Ureter (tissue), 1 donor: ENCODE measurements at regions not wholly inside any gene's neighbourhood (a gene's known extent, or its start where the extent isn't known, plus 50 kb on each side); places are given as distances from the start of the nearest gene placed in this dataset.
"Not testable (repeated sequence)": the region's sequence is repeated elsewhere in the genome, so short reads cannot be mapped to it uniquely, and the experiment has no call there.

ENCODE experiments used
- DNase-seq: peaks from one replicate; pipeline ENCODE4 v3.0.0-alpha.2; 2020; ENCODE audit warnings: low spot score
- donor health status: DM: yes; HTN: yes; CAD: no.

DNA sequence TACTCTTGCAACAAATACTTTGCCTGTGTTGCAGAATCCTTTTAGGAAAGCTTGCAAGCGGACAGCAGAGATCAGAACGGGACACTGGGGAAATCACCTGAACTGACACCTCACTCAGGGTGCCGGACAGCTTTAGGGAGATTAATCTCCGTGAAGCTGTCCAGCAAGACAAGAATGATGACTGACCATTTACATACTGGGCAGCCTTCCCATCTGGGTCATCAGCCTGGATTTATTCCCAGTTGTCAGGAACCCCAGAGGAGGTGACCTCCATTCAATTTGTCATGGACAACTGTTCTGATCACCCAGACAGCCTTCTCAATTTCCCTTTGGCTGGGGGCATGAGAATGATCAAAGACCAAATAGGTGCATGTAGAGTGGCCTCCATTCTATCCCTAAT lies 93.0 kb upstream of the EGFL6 start:
- no peak for DNase-seq

DNA sequence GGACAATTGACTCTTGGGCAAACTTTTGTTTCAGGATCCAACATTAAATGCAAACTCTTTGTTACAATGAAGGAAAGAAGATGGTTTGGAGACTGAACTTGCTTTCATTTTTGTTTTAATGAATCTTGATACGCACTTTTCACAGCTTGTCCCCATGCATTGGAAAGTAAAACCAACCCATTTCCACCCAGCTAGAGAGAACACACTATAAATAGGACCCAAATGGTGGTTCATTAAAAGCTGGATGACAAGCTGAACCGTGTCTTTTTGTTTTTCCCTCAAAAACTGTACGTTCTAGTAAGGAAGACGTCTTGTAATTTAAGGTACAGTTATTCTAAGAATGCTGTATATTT lies 95.3 kb upstream of the EGFL6 start:
- no peak for DNase-seq

GRCh38 chrX:13473442-13474163 lies 95.8 kb upstream of the EGFL6 start:
- no peak for DNase-seq

DNA sequence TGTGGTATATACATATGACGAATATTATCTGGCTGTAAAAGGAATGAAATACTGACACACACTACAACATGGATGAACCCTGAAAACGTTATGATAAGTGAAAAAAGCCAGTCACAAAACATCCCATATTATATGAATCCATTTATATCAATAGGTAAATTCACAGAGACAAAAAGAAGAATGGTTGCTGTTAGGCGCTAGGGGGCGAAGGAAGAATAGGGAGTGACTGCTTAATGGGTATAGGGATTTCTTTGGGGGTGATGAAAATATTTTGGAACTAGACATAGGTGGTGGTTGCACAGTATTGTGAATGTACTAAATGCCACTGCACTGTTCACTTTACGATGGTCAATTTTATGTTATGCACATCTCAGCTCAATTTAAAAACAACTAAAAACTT lies 96.4 kb upstream of the EGFL6 start:
- DNase-seq: no peak

DNA sequence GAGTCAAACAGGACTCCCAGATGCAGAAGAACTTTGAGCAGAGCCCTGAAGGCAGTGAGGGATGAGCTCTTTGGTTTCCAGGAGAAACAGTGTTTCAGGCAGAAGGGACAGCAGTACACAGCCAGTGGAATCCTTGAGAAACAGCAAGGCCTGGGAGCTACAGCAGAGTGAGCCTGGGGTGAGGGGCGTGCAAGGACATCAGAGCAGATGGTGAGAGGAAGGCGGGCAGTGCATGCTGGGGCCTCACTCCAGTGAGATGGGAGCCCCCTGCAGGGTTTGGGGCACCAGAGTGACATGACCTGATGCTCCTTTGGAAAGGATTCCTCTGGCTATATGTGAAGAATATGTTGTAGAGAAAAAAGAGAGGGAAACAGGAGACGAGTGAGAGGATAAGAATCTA lies 98.1 kb upstream of the EGFL6 start:
- no peak for DNase-seq

GRCh38 chrX:13470685-13470977 lies 98.8 kb upstream of the EGFL6 start:
- no peak for DNase-seq

DNA sequence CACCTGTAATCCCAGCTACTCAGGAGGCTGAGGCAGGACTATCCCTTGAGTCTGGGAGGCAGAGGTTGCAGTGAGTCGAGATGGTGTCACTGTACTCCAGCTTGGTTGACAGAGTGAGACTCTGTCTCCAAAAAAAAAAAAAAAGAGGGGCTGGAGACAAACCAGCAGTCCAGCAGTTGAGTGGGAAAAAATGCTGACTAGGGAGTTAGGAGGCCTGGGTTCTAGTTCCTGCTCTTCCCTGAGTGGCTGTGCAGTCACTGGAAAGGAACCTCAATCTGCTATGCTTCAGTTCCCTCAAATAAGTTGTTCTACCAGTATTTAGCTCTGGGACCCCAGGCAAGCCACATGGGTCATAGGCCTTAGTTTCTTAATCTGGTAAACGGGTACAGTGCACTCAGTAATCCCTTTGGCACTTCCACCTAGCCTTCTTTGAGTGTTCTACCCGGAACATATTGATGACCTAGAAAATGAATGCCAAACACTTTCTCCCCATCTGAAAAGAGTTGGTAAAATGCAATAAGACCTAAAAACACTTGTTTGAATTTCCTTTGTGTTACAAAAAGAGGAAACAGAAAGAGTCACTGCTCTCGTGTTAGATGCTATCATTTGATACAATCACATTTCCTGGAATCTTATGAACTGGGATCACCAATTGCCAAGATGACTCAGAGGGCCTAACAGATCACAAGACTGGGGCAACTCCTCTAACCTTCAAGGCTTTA lies 99.3 kb upstream of the EGFL6 start:
- DNase-seq: no peak

GRCh38 chrX:13468096-13468495 lies 101.3 kb upstream of the EGFL6 start:
- DNase-seq: no peak

- no peak for DNase-seq
These were observed 102.2 kb upstream of the EGFL6 start for GRCh38 chrX:13467243-13467642.

DNA sequence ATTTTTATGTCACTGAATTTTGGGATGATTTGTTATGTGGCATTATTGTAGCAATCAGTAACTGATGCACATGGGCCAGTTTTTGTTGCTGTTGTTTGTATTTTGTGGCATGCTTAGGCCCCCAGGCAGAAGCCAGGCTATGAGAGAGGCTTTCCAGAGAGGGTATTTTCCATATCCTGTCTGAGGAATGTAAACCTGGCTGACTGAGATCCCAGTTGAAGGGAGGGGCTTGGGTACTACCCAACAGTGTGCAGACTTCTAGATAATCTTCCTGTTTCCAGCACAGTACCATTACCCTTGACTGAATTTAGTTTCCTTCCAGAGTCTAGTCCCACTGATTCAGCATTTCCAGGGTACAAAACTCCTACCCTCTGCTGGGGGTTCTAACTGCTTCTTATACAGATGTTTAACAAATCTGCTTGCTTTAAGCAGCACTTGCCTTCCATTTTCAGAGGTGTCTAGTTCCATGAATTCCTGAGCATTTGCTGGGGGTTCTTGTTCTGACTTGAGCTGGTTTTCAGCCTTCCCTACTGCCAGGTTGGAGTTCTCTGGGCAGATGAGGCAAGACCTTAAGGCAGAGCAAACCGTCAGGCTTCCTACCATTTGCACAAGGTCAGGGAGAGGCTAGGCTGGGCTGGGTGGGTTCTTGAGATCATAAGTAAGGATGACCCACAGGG lies 104.7 kb upstream of the EGFL6 start:
- DNase-seq: no peak

DNA sequence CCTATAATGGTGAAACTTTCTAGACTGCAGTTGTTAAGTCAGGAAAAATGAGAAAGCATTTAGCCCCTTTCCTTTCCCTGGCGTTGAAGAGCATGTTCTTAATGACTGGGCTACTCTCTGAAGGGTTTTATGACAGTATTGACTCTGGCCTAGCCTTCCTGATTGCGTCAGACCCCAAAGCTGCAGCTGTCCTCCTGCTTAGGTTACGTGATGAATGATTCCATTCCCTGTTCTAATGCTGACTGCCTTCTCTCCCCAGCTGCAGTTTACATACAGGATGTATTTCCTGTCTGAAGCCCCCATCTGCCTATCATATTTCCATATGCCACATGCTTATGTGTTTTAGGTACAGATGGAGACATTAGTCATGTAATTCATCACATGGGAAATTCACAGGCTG lies 105.8 kb upstream of the EGFL6 start:
- DNase-seq: no peak

DNA sequence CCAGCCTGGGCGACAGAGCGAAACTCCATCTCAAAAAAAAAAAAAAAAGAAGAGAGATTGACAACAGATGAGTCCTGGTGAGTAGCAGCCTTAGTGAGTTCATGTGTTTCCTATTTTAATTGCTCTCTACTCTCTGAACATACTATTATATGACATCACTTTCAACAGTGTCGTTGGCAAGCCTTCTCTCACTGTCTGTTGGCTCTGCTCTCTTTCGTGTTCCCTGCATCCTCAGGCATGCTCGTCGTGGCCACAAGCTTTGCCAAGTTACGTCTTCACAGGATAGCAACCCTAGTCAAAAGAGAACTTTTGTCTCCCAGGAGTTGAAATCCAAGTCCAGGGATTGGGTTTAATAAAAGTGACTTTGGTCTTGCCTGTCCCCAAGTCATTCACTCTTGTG lies 117.1 kb upstream of the EGFL6 start:
- no peak for DNase-seq

GRCh38 chrX:13449441-13449840 lies 120.0 kb upstream of the EGFL6 start:
- no peak for DNase-seq

- no peak for DNase-seq
These were observed 120.5 kb upstream of the EGFL6 start for GRCh38 chrX:13448941-13449340.

- DNase-seq: not testable (repeated sequence)
These were observed 121.8 kb upstream of the ATXN3L start for GRCh38 chrX:13441608-13442007.

GRCh38 chrX:13440176-13440575 lies 120.3 kb upstream of the ATXN3L start:
- DNase-seq: no peak

DNA sequence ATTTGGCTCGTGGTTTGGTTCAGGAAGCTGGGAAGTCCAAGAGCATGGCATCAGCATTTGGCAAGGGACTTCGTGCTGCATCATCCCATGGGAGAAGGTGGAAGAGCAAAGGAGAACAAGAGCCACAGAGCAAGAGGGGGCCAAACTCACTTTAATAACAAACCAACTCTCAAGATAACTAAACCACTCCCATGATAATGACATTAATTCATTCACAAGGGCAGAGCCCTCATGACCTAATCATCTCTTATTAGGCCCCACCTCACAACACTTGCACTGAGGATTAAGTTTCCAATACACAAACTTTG lies 113.4 kb upstream of the ATXN3L start:
- DNase-seq: no peak

DNA sequence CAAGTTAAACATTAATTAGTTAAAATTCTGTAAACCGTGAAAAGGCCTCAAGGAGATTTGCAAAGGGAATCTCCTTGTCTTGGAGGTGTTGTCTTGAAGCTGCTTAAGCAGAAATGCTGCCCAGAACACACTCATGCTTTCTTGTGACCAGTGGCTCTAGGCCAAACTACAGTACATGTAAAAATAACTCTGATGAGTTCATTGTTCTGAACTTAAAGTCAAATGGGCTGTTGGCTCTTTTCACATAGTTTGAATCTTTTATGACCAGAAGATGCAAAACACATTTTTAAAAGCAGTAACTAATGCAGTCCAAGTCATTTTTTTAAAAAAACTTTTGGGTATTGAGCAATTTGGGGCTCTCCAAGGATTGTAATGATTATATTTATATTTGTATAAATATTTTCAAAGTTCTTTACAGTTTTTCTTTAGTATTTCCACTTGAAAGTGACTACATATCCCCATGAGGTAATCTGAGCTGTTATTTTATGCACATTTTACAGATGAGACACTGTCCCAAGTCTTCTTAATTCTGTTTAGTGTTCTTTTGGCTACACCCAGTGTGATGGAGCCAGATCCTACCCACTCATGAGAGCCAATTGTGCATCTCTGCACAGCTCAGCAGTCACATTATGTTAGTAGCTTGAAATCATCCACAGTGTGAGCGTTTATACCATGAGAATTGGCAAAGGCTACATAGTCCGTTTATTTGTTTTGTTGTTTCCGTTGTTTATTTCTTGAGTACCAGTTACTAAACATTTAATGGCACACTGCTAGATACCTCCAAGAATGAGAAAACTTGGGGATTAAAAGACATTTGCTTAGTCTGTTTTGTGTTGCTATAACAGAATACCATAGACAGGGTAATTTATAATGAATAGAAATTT lies 112.8 kb upstream of the ATXN3L start:
- peak; percentile 48 for DNase-seq

DNA sequence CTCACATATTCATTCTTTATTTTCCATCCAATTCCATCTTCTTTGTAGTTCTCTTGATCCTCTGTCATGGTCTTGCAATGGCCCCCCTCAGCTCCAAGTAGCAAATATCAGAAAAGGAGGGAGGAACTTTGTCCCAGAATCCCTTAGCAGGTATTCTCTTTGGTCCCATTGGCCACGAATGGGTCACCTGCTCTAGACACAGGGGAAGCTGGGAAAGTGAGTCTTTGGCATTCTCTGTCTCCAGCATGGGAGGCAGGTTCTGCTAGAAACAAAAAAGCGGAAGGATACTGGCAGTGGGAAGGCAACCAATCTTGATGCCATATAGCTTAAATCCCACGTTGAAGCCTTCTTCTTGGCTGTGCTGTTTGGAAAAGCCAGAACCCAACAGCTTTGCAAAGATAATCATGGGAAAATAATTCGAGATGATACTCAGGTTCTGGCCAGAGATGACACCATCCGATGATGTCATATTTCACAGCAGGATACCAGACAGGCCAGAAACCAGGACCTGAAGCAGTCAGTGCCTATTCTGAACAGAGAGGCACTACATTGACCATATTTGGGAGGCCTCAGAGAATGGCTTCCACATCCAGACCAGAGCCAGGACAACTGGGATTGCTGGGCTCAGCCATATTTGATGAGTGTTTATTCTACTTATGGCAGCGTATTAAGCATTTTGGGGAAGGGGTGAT lies 110.4 kb upstream of the ATXN3L start:
- DNase-seq: no peak

DNA sequence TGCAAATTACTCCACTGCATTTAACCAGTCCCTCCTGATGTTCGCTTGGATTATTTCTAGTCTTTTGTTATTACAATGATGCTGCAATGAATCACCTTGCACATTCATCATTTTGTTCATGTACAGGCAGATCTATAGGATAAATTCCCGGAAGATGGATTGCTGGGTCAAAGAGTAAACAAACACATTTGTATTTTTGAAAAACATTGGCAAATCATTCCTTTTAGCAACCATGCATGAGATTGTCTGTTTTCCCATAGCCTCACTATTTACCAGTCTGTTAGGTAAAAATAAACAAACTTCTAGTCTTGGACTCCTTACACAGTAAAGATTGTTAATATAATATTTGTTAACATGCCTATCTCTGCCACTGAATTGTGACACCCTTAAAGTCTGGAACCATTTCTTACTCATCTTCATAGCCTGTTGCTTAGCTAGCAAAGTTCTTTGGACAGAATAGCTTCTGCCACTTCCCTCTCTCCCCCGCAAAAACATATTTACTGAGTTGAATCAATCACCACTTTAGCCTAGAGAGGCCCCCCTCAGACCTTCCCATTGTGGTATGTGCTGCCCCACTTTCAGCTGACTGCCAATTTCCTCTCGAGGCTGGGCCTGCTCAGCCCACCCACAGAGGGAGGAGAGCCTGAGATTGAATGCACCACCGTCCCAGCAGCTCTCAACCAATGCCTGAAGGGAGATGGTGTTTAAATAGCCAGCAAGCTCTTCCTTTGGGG lies 108.4 kb upstream of the ATXN3L start:
- no peak for DNase-seq

DNA sequence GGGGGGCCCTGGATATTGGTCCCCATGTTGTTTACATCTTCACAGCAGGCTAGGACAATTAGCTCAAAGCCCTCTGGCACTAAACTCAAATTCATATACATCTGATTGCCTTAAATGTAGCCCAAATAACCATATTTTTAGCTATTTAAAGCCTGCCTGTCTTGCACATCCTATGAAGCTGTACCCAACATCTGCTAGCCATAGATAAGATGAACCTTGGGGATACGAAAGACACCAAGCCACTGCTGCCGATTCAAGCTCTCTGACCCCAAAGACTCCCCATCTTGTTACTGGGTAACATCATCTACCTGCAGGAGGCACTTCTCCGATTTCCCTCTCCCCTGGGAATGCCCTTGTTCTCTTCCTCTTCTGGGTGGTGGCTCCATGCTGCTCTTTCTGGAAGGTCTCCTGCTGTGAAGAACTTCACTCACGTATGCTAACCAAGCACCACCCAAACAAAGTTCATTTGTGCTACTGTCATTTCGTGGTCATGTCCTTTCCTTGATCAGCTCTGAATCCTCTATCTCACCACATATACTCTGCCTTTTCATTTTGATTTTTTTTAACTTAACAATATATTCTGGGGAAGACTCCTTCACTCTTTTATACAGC lies 107.7 kb upstream of the ATXN3L start:
- DNase-seq: no peak
